ENCODE measurements at regions not wholly inside any gene's neighbourhood (a gene's known extent, or its start where the extent isn't known, plus 50 kb on each side); places are given as distances from the start of the nearest gene placed in this dataset.
A peak's percentile ranks its signal among the peaks of the same experiment; 100 is the strongest.

GRCh38 chr6:25166955-25167748 is 112.0 kb upstream of the CARMIL1 start:
- peak; percentile 74 for DNase-seq

- DNase-seq: no peak
Observed at GRCh38 chr6:25167961-25168360, 111.2 kb upstream of the CARMIL1 start.

GRCh38 chr6:25168637-25169036 is 110.5 kb upstream of the CARMIL1 start:
- no peak for DNase-seq

- DNase-seq: no peak
Observed at GRCh38 chr6:25169553-25169952, 109.6 kb upstream of the CARMIL1 start.

- DNase-seq: no peak
Observed at GRCh38 chr6:25169961-25170360, 109.2 kb upstream of the CARMIL1 start.

GRCh38 chr6:25170640-25171039 is 108.5 kb upstream of the CARMIL1 start:
- no peak for DNase-seq

GRCh38 chr6:25171301-25171700 is 107.9 kb upstream of the CARMIL1 start:
- no peak for DNase-seq

- no peak for DNase-seq
Observed at GRCh38 chr6:25172819-25173218, 106.4 kb upstream of the CARMIL1 start.

GRCh38 chr6:25173246-25173645 is 105.9 kb upstream of the CARMIL1 start:
- DNase-seq: peak; percentile 7

GRCh38 chr6:25173951-25174474 is 105.2 kb upstream of the CARMIL1 start:
- DNase-seq: no peak

- DNase-seq: no peak
Observed at GRCh38 chr6:25174678-25175077, 104.5 kb upstream of the CARMIL1 start.

- DNase-seq: no peak
Observed at GRCh38 chr6:25175196-25175595, 104.0 kb upstream of the CARMIL1 start.

- no peak for DNase-seq
Observed at GRCh38 chr6:25175681-25176080, 103.5 kb upstream of the CARMIL1 start.

GRCh38 chr6:25176466-25176865 is 102.7 kb upstream of the CARMIL1 start:
- DNase-seq: no peak

- DNase-seq: no peak
Observed at GRCh38 chr6:25177500-25178028, 101.6 kb upstream of the CARMIL1 start.

- DNase-seq: no peak
Observed at GRCh38 chr6:25178336-25179035, 100.7 kb upstream of the CARMIL1 start.

- DNase-seq: no peak
Observed at GRCh38 chr6:25179051-25179778, 100.0 kb upstream of the CARMIL1 start.

GRCh38 chr6:25180630-25181349 is 98.4 kb upstream of the CARMIL1 start:
- DNase-seq: no peak

GRCh38 chr6:25181350-25181724 is 97.8 kb upstream of the CARMIL1 start:
- no peak for DNase-seq

GRCh38 chr6:25181923-25182322 is 97.3 kb upstream of the CARMIL1 start:
- no peak for DNase-seq

GRCh38 chr6:25186919-25187318 is 92.3 kb upstream of the CARMIL1 start:
- DNase-seq: no peak

GRCh38 chr6:25188232-25188631 is 90.9 kb upstream of the CARMIL1 start:
- DNase-seq: no peak
